SU-DHL-6 (cell line): ENCODE measurements at regions not wholly inside any gene's neighbourhood (a gene's known extent, or its start where the extent isn't known, plus 50 kb on each side); places are given as distances from the start of the nearest gene placed in this dataset.

ENCODE experiments used
- CTCF ChIP-seq: fragments of 200-600 bp; sonication (generic); IDR thresholded peaks from one replicate; pipeline ENCODE4 v1.5.1; 2017; ENCODE audit warnings: antibody characterized with exemption, mild to moderate bottlenecking, low read length, moderate library complexity; ENCODE audit not compliant: insufficient read depth, poor library complexity, severe bottlenecking
- EZH2phosphoT487 ChIP-seq: fragments of 200-600 bp; sonication (generic), shearing (Covaris generic); conservative IDR thresholded peaks from 2 replicates; pipeline ENCODE4 v1.6.1; 2018; ENCODE audit warnings: mild to moderate bottlenecking, antibody characterized with exemption, low read length, moderate library complexity, mixed read lengths

GRCh38 chr12:45568808-45569207 is 160.7 kb upstream of the ARID2 start:
- TF ChIP-seq EZH2phosphoT487 (no peak), CTCF (no peak)
